HepG2 (cell line): ENCODE measurements at regions not wholly inside any gene's neighbourhood (a gene's known extent, or its start where the extent isn't known, plus 50 kb on each side); places are given as distances from the start of the nearest gene placed in this dataset.

ENCODE experiments used
- ATAC-seq: fragments of 200-7000 bp; cut with Tn5 transposase; 3 replicates; pipeline ENCODE4 v1.9.1; 2020; ENCODE audit warnings: mild to moderate bottlenecking, moderate library complexity
- BruUV-seq: library from RNA; stranded (reverse); fragments of 400-500 nt; replicated peaks from 2 replicates; lab custom pipeline; 2021; lab: Mats Ljungman, UMichigan
- CTCF ChIA-PET: fragments of 300-600 bp; formaldehyde crosslinking; extraction: SDS; loops from one replicate; lab custom pipeline; 2021; ENCODE audit warnings: low total read pairs, inconsistent platforms, low intra/inter-chr PET ratio; lab: Yijun Ruan, JAX
- POLR2A ChIA-PET: fragments of 350-600 bp; sonication (Branson Sonifier 250); formaldehyde crosslinking; loops from one replicate; lab custom pipeline; 2020; ENCODE audit warnings: antibody characterized with exemption, inconsistent platforms; lab: Yijun Ruan, JAX
- DNase-seq: peaks from one replicate; pipeline ENCODE4 v3.0.0-alpha.2; 2015; ENCODE audit warnings: low spot score
- FAIRE-seq: peaks from 3 replicates; lab custom pipeline; 2011; peaks lifted over from hg19 to GRCh38; lab: Jason Lieb, UNC
- H2AFZ ChIP-seq: one replicate; pipeline ENCODE4 v1.6.1; 2011; ENCODE audit warnings: low read length, inconsistent platforms
- H3K27ac ChIP-seq: fragments of 300-600 bp; 3 replicates; pipeline ENCODE4 v1.8.0; 2011; ENCODE audit warnings: mixed run types, mild to moderate bottlenecking, mixed read lengths, low read length, inconsistent platforms; ENCODE audit not compliant: insufficient read depth; ENCODE audit errors: extremely low read length
- H3K27me3 ChIP-seq, 2 experiments: fragments of 200-600 bp in 1 of 2; 2 replicates in 1 of 2; 3 replicates in 1 of 2; pipeline versions ENCODE4 v1.6.0 to v1.8.0; 2011; ENCODE audit warnings: low read length in 2 of 2, mild to moderate bottlenecking in 2 of 2, moderate library complexity in 2 of 2, inconsistent platforms in 1 of 2; ENCODE audit not compliant: insufficient read depth in 2 of 2, control insufficient read depth in 1 of 2
- H3K36me3 ChIP-seq, 2 experiments: fragments of 200-600 bp in 1 of 2; replicated peaks in 1 of 2; 2 replicates in 1 of 2; 3 replicates in 1 of 2; pipeline versions ENCODE4 v1.5.1 to v1.8.0; 2011; ENCODE audit warnings: low read length in 2 of 2, inconsistent platforms in 1 of 2; ENCODE audit not compliant: insufficient read depth in 2 of 2, control insufficient read depth in 1 of 2
- H3K4me1 ChIP-seq: 2 replicates; pipeline ENCODE4 v1.5.1; 2012; ENCODE audit warnings: low read length, inconsistent platforms; ENCODE audit not compliant: insufficient read depth
- H3K4me2 ChIP-seq: 2 replicates; pipeline ENCODE4 v1.6.0; 2011; ENCODE audit warnings: low read depth, low read length, inconsistent platforms
- H3K4me3 ChIP-seq, 3 experiments: fragments of 200-600 bp in 1 of 3; sonication (generic), shearing (Covaris generic) in 1 of 3; replicated peaks in 1 of 3; 2 replicates each; pipeline ENCODE4 v1.5.1; 2011 to 2016; ENCODE audit warnings: low read length in 3 of 3, inconsistent platforms in 2 of 3, low read depth in 2 of 3, mild to moderate bottlenecking in 2 of 3, control low read depth in 1 of 3, mixed read lengths in 1 of 3; ENCODE audit not compliant: insufficient read depth in 1 of 3
- H3K79me2 ChIP-seq: one replicate; pipeline ENCODE4 v1.6.1; 2011; ENCODE audit warnings: low read length, inconsistent platforms; ENCODE audit not compliant: insufficient read depth
- H3K9ac ChIP-seq: 2 replicates; pipeline ENCODE4 v1.6.0; 2011; ENCODE audit warnings: mild to moderate bottlenecking, low read depth, low read length, inconsistent platforms; ENCODE audit not compliant: insufficient read depth
- H3K9me3 ChIP-seq: 2 replicates; pipeline ENCODE4 v1.5.1; 2012; ENCODE audit warnings: mild to moderate bottlenecking, low read length
- H4K20me1 ChIP-seq: 2 replicates; pipeline ENCODE4 v1.6.0; 2011; ENCODE audit warnings: inconsistent platforms, mild to moderate bottlenecking, low read length, moderate library complexity; ENCODE audit not compliant: insufficient read depth
- ETV5 ChIP-seq: IDR thresholded peaks from 2 replicates; pipeline ENCODE4 v1.6.1; 2018; ENCODE audit warnings: missing biosample characterization, missing genetic modification reagents, inconsistent platforms, borderline replicate concordance
- MAFK ChIP-seq, 2 experiments: IDR thresholded peaks in 1 of 2; conservative IDR thresholded peaks in 1 of 2; 2 replicates each; pipeline ENCODE4 v1.6.1; 2011; ENCODE audit warnings: improper control_type of control experiment in 2 of 2, low read length in 2 of 2
- WGBS: methylation state at CpG from one replicate; pipeline ENCODE4 v1.1.6; 2017; ENCODE audit warnings: low lambda C conversion rate; 5-methylcytosine and 5-hydroxymethylcytosine counted together
- in situ Hi-C: cut with HindIII; loops from 2 replicates; pipeline ENCODE4 v1.10.0; 2017; ENCODE audit warnings: low pct_unique_long_range_greater_than_20kb; ENCODE audit not compliant: extremely low pct_ligation_motif_present
- intact Hi-C: fragments of 100-400 bp; cut with micrococcal nuclease; formaldehyde crosslinking; loops from one replicate; pipeline ENCODE4 v1.10.0; 2022; ENCODE audit not compliant: unreplicated experiment
- TF ChIP-seq, protein P1 (sequence below): sonication (generic); formaldehyde crosslinking; IDR thresholded peaks from one replicate; pipeline ENCODE4 v1.5.1; 2020; ENCODE audit warnings: mild to moderate bottlenecking, missing genetic modification reagents; ENCODE audit errors: not compliant biosample characterization
- TF ChIP-seq, protein P2 (sequence below): sonication (generic); formaldehyde crosslinking; IDR thresholded peaks from 2 replicates; pipeline ENCODE4 v1.4.0; 2020; ENCODE audit warnings: mild to moderate bottlenecking, missing genetic modification reagents, borderline replicate concordance

DNA sequence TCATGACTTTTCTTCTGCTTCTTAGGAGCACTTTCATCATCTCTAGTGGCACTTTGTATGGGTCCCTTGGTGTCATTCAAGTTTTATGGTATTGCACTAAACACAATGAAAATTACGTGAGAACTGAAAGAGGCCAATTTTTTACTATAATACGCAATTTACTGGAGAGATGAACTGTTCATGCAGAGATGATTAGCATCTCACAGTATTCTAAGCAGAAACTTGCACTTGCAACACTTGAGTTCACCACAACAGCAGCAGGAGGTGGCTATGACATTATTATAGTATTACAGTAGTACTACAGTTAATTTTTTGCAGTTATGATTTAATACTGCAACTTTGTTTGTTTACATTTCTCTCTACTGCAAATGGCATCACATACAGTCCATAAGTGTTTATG is 793.1 kb upstream of the CRIM1 start (continued):
- TF ChIP-seq, protein P1, sequence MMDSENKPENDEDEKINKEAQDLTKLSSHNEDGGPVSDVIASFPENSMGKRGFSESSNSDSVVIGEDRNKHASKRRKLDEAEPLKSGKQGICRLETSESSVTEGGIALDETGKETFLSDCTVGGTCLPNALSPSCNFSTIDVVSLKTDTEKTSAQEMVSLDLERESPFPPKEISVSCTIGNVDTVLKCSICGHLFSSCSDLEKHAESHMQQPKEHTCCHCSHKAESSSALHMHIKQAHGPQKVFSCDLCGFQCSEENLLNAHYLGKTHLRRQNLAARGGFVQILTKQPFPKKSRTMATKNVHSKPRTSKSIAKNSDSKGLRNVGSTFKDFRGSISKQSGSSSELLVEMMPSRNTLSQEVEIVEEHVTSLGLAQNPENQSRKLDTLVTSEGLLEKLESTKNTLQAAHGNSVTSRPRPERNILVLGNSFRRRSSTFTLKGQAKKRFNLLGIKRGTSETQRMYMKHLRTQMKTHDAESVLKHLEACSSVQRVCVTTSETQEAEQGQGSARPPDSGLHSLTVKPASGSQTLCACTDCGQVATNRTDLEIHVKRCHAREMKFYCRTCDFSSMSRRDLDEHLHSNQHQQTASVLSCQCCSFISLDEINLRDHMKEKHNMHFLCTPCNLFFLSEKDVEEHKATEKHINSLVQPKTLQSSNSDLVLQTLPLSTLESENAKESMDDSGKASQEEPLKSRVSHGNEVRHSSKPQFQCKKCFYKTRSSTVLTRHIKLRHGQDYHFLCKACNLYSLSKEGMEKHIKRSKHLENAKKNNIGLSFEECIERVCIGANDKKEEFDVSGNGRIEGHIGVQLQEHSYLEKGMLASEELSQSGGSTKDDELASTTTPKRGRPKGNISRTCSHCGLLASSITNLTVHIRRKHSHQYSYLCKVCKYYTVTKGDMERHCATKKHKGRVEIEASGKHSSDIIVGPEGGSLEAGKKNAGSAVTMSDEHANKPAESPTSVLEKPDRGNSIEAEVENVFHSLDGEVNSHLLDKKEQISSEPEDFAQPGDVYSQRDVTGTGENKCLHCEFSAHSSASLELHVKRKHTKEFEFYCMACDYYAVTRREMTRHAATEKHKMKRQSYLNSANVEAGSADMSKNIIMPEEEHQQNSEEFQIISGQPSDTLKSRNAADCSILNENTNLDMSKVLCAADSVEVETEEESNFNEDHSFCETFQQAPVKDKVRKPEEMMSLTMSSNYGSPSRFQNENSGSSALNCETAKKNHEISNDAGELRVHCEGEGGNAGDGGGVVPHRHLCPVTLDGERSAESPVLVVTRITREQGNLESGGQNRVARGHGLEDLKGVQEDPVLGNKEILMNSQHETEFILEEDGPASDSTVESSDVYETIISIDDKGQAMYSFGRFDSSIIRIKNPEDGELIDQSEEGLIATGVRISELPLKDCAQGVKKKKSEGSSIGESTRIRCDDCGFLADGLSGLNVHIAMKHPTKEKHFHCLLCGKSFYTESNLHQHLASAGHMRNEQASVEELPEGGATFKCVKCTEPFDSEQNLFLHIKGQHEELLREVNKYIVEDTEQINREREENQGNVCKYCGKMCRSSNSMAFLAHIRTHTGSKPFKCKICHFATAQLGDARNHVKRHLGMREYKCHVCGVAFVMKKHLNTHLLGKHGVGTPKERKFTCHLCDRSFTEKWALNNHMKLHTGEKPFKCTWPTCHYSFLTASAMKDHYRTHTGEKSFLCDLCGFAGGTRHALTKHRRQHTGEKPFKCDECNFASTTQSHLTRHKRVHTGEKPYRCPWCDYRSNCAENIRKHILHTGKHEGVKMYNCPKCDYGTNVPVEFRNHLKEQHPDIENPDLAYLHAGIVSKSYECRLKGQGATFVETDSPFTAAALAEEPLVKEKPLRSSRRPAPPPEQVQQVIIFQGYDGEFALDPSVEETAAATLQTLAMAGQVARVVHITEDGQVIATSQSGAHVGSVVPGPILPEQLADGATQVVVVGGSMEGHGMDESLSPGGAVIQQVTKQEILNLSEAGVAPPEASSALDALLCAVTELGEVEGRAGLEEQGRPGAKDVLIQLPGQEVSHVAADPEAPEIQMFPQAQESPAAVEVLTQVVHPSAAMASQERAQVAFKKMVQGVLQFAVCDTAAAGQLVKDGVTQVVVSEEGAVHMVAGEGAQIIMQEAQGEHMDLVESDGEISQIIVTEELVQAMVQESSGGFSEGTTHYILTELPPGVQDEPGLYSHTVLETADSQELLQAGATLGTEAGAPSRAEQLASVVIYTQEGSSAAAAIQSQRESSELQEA (CRISPR knock-in tag): no peak

DNA sequence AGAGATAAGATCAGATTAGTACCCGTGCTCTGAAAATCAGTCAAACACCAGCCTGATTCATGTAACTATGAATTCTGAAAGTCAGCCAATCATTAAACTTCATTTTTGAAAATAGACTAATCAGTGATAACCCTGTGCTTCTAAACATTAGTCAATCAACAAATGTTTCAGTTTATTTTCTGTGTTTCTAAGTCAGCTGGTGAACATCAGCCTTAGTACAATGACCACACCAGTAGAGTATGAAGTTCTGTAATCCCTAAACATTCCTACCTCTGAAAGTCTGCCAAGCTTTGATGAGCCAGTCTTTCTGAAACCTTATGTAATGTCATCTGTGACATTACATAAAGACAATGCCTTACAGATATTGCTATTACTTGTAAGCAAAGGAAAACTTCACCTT is 807.4 kb upstream of the CRIM1 start:
- DNase-seq: no peak
- Histone ChIP-seq H3K4me1 (no peaks in the 10 kb centered on the region), H3K79me2 (no peaks in the 10 kb centered on the region), H3K9ac (no peak overlapping the region), H4K20me1 (no peaks in the 10 kb centered on the region), H3K9me3 (peaks cover 89% of the 10 kb centered on the region), H3K27me3 (no peaks in the 10 kb centered on the region), H2AFZ (no peak overlapping the region), H3K36me3 (no peaks in the 10 kb centered on the region), H3K27ac (no peak overlapping the region), H3K4me3 (no peak overlapping the region), H3K4me2 (no peak overlapping the region)
- 3% methylated on average over 1 of the region's 1 CpG for WGBS
- TF ChIP-seq MAFK (conservative IDR thresholded peaks at IDR 0.05 in 1 of 2, IDR thresholded peaks at IDR 0.05 in 1 of 2; ENCODE audit: low read length in 2 of 2) (no peak), ETV5 (CRISPR knock-in tag) (no peak)
- TF ChIP-seq, protein P2, sequence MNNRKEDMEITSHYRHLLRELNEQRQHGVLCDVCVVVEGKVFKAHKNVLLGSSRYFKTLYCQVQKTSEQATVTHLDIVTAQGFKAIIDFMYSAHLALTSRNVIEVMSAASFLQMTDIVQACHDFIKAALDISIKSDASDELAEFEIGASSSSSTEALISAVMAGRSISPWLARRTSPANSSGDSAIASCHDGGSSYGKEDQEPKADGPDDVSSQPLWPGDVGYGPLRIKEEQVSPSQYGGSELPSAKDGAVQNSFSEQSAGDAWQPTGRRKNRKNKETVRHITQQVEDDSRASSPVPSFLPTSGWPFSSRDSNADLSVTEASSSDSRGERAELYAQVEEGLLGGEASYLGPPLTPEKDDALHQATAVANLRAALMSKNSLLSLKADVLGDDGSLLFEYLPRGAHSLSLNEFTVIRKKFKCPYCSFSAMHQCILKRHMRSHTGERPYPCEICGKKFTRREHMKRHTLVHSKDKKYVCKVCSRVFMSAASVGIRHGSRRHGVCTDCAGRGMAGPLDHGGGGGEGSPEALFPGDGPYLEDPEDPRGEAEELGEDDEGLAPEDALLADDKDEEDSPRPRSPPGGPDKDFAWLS: no peak
- intact Hi-C loops: no loop called here
- no TSS peak for BruUV-seq
- in situ Hi-C loops: no loop called here
- ChIA-PET CTCF (no interaction called here), POLR2A (no interaction called here)
- no peak for ATAC-seq
- no peak for FAIRE-seq
